Mesodermal cell (in vitro differentiated cells): ENCODE measurements at regions not wholly inside any gene's neighbourhood (a gene's known extent, or its start where the extent isn't known, plus 50 kb on each side); places are given as distances from the start of the nearest gene placed in this dataset.

Experiments used
- H3K27ac ChIP-seq: 2 replicates; pipeline ENCODE4 v1.7.0; 2013; ENCODE audit warnings: mild to moderate bottlenecking, low read depth, low read length, moderate library complexity; ENCODE audit not compliant: severe bottlenecking
- H3K36me3 ChIP-seq: 2 replicates; pipeline ENCODE4 v1.7.1; 2013; ENCODE audit warnings: mild to moderate bottlenecking, low read length, moderate library complexity; ENCODE audit not compliant: control insufficient read depth, insufficient read depth
- H3K4me1 ChIP-seq: one replicate; pipeline ENCODE4 v1.7.1; 2013; ENCODE audit warnings: mild to moderate bottlenecking, low read length; ENCODE audit not compliant: insufficient read depth, control insufficient read depth, poor library complexity, severe bottlenecking
- H3K4me3 ChIP-seq: 2 replicates; pipeline ENCODE4 v1.7.0; 2013; ENCODE audit warnings: low read length, control low read depth, mild to moderate bottlenecking; ENCODE audit not compliant: insufficient read depth, poor library complexity, severe bottlenecking; ENCODE audit errors: extremely low read depth
- H3K9me3 ChIP-seq: 2 replicates; pipeline ENCODE4 v1.7.1; 2013; ENCODE audit warnings: mild to moderate bottlenecking, low read length, moderate library complexity; ENCODE audit not compliant: control insufficient read depth
- WGBS, 2 experiments: methylation state at CpG; one replicate each; pipeline ENCODE4 v1.1.5; 2013; ENCODE audit warnings: missing lambda C conversion rate in 2 of 2; ENCODE audit not compliant: insufficient coverage in 2 of 2; 5-methylcytosine and 5-hydroxymethylcytosine counted together

DNA sequence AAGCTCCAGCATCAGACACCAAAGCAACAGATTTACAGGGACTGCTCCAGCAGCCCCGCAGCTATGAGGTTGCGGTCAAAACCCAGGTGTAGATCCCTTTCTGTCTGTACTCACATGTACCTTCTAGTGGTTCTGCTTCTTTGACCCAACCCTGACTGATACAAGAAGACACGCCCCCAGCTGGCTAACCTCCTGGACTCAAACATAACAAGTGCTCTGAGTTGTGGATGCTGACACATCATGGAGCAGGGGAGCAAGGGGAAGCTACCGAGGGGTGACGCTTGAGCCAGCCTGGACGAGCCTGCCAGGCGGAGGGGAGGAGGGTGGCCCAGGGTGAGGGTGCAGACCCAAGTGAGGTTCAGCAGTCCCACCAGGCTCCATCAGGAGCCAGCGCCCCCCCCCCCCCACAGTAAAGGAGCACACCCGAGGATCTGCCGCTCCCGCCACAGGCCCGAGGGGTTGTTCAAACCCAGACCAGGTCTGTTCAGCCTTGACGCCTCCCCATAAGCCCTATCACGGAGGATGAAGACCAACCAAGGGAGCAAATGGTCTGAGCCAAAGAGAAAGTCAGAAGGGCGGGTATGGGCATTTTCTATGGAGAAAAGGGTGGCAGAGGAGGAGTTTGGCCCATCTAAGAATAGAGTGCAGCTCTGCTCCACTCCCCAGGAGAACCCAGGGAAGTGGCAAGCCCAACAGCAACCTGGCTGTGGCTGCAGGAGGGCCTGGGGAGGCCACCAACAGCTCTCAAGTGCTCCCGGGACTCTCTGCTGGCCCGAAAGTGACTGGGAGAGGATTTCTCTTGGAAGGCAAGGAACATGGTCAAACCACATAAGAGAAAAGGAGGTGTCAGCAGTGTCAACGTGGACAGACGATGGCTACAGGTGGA lies 229.4 kb downstream of the BCL11B start:
- 89 to 95% methylated on average over 17 to 18 of the region's 19 CpGs for WGBS, 2 experiments
- no peaks in the 10 kb centered on the region for H3K9me3 ChIP-seq
- H3K27ac ChIP-seq, result no peak overlapping the region
- peaks cover 4% of the 10 kb centered on the region for H3K4me1 ChIP-seq
- H3K4me3 ChIP-seq, result no peak overlapping the region
- H3K36me3 ChIP-seq, result no peaks in the 10 kb centered on the region

DNA sequence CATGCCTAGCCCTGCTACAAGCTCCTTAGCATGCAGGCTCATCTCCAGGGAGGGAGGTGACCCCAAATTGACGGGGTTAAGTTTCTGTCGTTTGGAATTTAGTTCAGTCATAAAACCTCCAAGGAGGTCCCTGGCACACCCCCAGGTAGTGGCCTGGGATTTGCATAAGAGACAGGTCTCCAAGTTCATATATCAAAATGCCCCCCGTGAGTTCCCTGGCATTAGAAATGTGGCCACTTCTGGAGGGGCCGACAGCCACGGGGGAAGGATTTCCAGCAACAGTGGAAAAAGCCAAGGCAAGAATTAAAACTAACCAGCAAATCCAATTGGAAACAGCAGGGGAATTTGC lies 228.8 kb downstream of the BCL11B start:
- H3K36me3 ChIP-seq, result no peaks in the 10 kb centered on the region
- H3K4me3 ChIP-seq, result no peak overlapping the region
- H3K27ac ChIP-seq, result no peak overlapping the region
- WGBS, 2 experiments, result 78 to 89% methylated on average over 2 to 5 of the region's 5 CpGs
- peaks cover 4% of the 10 kb centered on the region for H3K4me1 ChIP-seq
- H3K9me3 ChIP-seq, result no peaks in the 10 kb centered on the region

DNA sequence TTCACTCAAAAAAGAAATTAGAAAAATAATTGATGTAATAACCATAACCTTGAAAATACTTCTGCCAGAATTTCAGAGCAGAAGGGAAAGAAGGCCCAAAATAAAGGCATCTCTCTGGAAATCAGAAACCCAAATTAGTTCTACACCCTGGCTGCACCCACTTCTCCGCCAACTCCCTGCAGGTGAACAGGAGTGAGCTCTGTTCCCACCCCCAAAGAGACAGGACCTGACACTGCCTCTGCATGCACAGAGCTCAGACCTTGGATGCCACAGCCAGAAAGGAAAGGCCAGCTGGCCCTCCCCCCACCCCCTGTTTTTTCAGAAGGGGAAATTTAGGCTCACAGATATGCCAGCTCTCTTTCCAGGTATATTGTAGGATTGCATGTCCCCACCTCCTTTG lies 228.2 kb downstream of the BCL11B start:
- Histone ChIP-seq H3K4me3 (no peak overlapping the region), H3K27ac (no peak overlapping the region), H3K9me3 (no peaks in the 10 kb centered on the region), H3K36me3 (no peaks in the 10 kb centered on the region), H3K4me1 (no peaks in the 10 kb centered on the region)
- 100% methylated on average over 1 of the region's 1 CpG for WGBS, 2 experiments

DNA sequence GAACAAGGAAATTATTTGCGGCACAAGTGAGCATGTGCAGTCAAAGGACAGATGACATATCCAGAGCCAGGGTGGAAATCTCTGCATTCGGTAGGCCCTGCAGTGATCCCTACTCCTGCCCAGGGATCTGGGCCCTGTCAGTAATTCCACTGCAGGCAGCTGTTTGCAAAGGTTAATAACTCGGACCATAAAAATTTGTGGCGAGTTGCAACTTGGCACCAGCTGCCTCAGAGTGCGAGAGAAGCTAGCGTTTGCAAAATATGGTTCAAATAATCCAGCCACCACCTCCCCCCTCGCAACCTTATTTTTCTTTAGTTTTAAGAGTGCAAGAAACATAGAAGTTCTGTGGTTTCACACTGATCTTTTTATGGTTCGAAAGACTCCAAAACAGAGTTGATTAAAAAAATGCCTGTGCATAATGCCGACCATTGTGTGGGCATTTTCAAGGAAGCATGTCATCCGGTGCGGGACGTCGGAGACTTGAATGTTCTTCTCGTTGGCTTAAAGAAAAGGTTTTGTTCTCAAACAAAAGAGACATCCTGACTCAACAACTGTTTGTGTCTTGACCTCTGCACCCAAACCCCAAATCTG lies 224.5 kb downstream of the BCL11B start:
- H3K36me3 ChIP-seq, result no peaks in the 10 kb centered on the region
- no peak overlapping the region for H3K27ac ChIP-seq
- no peaks in the 10 kb centered on the region for H3K9me3 ChIP-seq
- 84 to 87% methylated on average over 10 to 13 of the region's 14 CpGs for WGBS, 2 experiments
- H3K4me3 ChIP-seq, result no peak overlapping the region
- no peaks in the 10 kb centered on the region for H3K4me1 ChIP-seq

DNA sequence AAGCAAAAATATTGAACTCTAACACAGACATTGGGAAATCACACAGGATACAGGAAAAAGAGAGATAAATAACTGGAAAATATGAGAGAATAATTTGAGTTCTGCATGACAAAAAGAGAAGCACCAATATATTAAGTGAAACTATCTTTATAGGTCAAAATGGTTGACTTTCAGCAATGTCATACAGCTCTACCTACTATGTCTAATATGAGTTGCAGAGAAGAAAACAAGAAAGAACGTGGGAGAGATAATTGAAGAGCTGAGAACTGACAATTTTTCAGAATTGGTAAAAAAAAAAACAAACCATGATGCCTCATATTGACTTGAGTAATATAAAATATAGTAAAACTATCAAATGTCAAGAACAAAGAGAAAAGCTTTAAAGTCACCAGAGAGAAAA lies 221.7 kb downstream of the BCL11B start:
- no CpG with 5 or more reads among the region's 1 CpG for WGBS, 2 experiments
- H3K4me1 ChIP-seq, result no peaks in the 10 kb centered on the region
- no peak overlapping the region for H3K27ac ChIP-seq
- no peaks in the 10 kb centered on the region for H3K36me3 ChIP-seq
- no peaks in the 10 kb centered on the region for H3K9me3 ChIP-seq
- no peak overlapping the region for H3K4me3 ChIP-seq

DNA sequence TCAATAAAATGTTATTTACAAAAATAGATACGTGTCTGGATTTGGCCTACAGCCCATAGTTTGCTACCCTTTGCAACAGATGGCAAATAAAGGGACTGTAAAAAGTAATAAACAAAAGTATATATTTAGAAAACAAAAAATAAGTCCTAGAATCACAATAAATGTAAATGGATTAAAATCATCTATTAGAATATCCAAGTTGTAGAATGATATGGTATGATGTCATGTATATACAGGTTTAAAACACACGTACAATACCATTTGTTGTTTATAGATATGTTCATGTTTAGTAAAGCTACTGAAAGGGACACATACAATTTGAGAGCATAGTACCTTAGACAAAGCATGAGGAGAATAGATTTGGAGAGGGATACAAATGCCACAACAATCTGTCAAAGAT lies 219.5 kb downstream of the BCL11B start:
- Histone ChIP-seq H3K27ac (no peak overlapping the region), H3K4me3 (no peak overlapping the region), H3K4me1 (no peaks in the 10 kb centered on the region), H3K36me3 (no peaks in the 10 kb centered on the region), H3K9me3 (no peaks in the 10 kb centered on the region)
- no CpG with 5 or more reads among the region's 2 CpGs for WGBS, 2 experiments

DNA sequence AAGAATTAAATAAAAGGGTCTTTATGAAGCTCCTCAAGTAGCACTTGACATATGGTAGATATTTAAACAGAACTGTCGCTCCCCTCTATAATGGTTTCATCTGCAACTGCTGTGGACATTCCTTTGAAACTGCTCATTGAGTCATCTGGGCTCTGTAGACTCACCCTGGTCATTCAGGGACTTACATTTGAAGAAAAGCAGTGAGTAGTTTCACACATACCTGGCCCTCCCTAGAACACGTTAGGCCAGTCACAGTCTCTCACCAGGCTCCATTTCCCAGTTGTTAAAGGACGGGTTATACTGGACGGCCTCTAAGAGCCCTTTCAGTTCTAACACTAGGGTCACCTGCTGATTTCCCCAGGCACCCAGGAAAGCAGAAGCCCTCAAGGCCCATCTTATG lies 217.0 kb downstream of the BCL11B start:
- no peaks in the 10 kb centered on the region for H3K4me1 ChIP-seq
- H3K36me3 ChIP-seq, result no peaks in the 10 kb centered on the region
- H3K9me3 ChIP-seq, result no peaks in the 10 kb centered on the region
- 77 to 86% methylated on average over 3 to 4 of the region's 4 CpGs for WGBS, 2 experiments
- no peak overlapping the region for H3K4me3 ChIP-seq
- H3K27ac ChIP-seq, result no peak overlapping the region

DNA sequence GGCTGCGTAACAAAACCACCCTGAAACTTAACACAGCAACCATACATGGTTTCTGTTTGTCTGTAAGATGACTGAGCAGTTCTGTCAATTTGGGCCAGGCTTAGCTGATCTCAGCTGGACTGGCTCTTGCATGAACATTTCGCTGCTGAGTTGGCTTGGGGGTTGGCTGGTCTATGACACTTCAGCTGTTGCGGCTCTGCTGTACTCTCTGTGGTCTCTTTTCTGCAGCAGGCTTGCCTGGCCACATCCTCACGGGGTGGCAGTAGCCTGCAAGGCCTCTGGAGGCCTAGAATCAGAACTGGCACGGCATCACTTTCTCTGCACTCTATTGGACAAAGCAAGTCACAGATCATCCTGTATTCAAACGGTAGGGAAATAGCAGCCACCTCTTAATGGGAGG lies 216.2 kb downstream of the BCL11B start:
- 76 to 91% methylated on average over 4 to 6 of the region's 6 CpGs for WGBS, 2 experiments
- H3K4me3 ChIP-seq, result no peak overlapping the region
- H3K9me3 ChIP-seq, result no peaks in the 10 kb centered on the region
- H3K4me1 ChIP-seq, result no peaks in the 10 kb centered on the region
- no peaks in the 10 kb centered on the region for H3K36me3 ChIP-seq
- no peak overlapping the region for H3K27ac ChIP-seq

DNA sequence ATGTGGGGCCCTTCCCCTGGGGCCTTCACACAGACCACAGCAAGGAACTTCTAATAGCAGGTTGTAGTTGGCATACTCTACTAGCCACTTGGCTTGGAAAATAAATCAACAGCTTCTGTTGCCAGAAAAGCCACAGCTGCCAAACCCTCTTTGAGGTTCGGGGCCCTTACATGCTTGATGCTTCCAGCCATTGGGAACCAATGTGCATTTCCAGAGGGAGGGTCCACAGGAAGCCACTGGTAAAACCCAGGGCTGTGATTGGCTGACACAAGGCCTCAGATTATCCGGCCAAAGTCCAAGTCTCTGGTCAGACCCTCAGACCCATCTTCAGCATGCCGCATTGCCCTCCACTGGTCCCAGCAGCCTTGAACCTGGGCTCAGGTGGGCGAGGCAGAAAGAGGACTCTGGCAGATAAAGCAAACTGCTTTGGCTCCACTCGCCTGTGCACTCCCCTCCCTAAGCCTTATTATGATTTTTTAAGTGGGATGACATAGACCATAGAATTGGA lies 214.4 kb downstream of the BCL11B start:
- Histone ChIP-seq H3K9me3 (no peaks in the 10 kb centered on the region), H3K36me3 (no peaks in the 10 kb centered on the region), H3K4me1 (no peaks in the 10 kb centered on the region), H3K27ac (no peak overlapping the region), H3K4me3 (no peak overlapping the region)
- 85 to 87% methylated on average over 3 to 4 of the region's 5 CpGs for WGBS, 2 experiments

DNA sequence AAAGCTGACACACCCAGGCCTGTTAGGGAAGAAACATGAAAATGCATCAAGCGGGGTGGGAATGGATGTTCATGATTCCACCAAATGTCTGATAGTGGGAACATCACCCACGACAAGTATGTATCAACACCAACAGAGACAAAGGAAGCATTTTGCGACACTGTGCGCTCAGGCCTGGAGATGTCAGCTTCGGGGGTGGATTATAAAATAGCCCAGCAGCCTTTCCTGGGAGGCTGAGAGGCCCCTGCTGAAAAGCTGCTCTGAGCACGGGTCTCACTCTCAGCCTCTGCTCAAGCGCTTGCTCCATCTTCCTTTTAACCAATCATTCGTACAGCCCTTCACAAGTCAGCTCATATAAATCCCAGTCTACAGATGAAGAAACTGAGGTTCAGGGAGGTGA lies 213.5 kb downstream of the BCL11B start:
- no peak overlapping the region for H3K4me3 ChIP-seq
- no peak overlapping the region for H3K27ac ChIP-seq
- H3K9me3 ChIP-seq, result no peaks in the 10 kb centered on the region
- no peaks in the 10 kb centered on the region for H3K36me3 ChIP-seq
- H3K4me1 ChIP-seq, result no peaks in the 10 kb centered on the region
- WGBS, 2 experiments, result 90 to 97% methylated on average over 8 of the region's 8 CpGs

DNA sequence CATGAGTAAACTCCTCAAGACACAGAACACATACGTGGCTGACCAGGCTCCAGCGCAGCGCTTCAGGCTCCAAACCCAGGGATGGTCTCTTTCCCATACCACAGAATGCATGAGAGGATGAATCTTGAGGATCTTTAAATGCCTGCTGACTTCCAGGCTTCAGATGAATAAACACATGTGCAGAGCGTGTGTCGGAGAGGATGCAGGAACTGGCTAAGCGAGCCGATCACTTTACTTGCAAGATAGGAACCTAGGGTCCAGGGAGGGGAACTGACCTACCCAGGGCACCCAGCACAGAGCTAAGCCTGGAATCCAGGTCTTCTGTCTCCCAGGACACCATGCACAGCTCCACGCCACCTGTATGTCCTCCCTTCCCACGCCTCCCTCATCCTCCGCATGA lies 209.8 kb downstream of the BCL11B start:
- no peaks in the 10 kb centered on the region for H3K9me3 ChIP-seq
- H3K4me3 ChIP-seq, result no peak overlapping the region
- no peaks in the 10 kb centered on the region for H3K36me3 ChIP-seq
- WGBS, 2 experiments, result 93 to 97% methylated on average over 9 of the region's 10 CpGs
- H3K27ac ChIP-seq, result no peak overlapping the region
- no peaks in the 10 kb centered on the region for H3K4me1 ChIP-seq
